ENCODE measurements at regions not wholly inside any gene's neighbourhood (a gene's known extent, or its start where the extent isn't known, plus 50 kb on each side); places are given as distances from the start of the nearest gene placed in this dataset.

GRCh38 chr12:87928031-87928430 is 101.2 kb downstream of the C12orf50 start:
- TF ChIP-seq, protein P1, sequence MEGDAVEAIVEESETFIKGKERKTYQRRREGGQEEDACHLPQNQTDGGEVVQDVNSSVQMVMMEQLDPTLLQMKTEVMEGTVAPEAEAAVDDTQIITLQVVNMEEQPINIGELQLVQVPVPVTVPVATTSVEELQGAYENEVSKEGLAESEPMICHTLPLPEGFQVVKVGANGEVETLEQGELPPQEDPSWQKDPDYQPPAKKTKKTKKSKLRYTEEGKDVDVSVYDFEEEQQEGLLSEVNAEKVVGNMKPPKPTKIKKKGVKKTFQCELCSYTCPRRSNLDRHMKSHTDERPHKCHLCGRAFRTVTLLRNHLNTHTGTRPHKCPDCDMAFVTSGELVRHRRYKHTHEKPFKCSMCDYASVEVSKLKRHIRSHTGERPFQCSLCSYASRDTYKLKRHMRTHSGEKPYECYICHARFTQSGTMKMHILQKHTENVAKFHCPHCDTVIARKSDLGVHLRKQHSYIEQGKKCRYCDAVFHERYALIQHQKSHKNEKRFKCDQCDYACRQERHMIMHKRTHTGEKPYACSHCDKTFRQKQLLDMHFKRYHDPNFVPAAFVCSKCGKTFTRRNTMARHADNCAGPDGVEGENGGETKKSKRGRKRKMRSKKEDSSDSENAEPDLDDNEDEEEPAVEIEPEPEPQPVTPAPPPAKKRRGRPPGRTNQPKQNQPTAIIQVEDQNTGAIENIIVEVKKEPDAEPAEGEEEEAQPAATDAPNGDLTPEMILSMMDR (IDR thresholded peaks at IDR 0.05), result no peak
- TF ChIP-seq POLR2A (IDR thresholded peaks at IDR 0.05), result no peak
